KMS-11 (cell line): ENCODE measurements at regions not wholly inside any gene's neighbourhood (a gene's known extent, or its start where the extent isn't known, plus 50 kb on each side); places are given as distances from the start of the nearest gene placed in this dataset.

ENCODE experiments used
- H2AFZ ChIP-seq: fragments of 200-600 bp; sonication (generic); 2 replicates; pipeline ENCODE4 v1.6.1; 2016; ENCODE audit warnings: antibody characterized with exemption, mixed run types, low read depth
- H3K27ac ChIP-seq: fragments of 200-600 bp; sonication (generic); 2 replicates; pipeline ENCODE4 v1.6.1; 2016; ENCODE audit warnings: mild to moderate bottlenecking, mixed run types
- H3K27me3 ChIP-seq: fragments of 200-600 bp; sonication (generic); 2 replicates; pipeline ENCODE4 v1.6.1; 2017; ENCODE audit warnings: mild to moderate bottlenecking, low read depth, mixed run types, moderate library complexity; ENCODE audit not compliant: insufficient read depth
- H3K36me3 ChIP-seq: fragments of 200-600 bp; sonication (generic); 2 replicates; pipeline ENCODE4 v1.6.1; 2017; ENCODE audit warnings: mild to moderate bottlenecking, mixed run types; ENCODE audit not compliant: insufficient read depth
- H3K4me1 ChIP-seq: fragments of 200-600 bp; sonication (generic); 2 replicates; pipeline ENCODE4 v1.6.1; 2016; ENCODE audit warnings: mild to moderate bottlenecking, low read depth, mixed run types; ENCODE audit not compliant: poor library complexity, severe bottlenecking
- H3K4me2 ChIP-seq: fragments of 200-600 bp; sonication (generic); 2 replicates; pipeline ENCODE4 v1.7.0; 2016; ENCODE audit warnings: mild to moderate bottlenecking, mixed run types
- H3K4me3 ChIP-seq: fragments of 200-600 bp; sonication (generic); IDR thresholded peaks from 2 replicates; pipeline ENCODE4 v1.6.1; 2017; ENCODE audit warnings: low read depth, low read length, mixed read lengths; ENCODE audit not compliant: insufficient read depth
- H3K79me2 ChIP-seq: fragments of 200-600 bp; sonication (generic); 2 replicates; pipeline ENCODE4 v1.6.1; 2016; ENCODE audit warnings: low read depth, mixed run types; ENCODE audit not compliant: insufficient read depth
- H3K9ac ChIP-seq: fragments of 200-600 bp; sonication (generic); 2 replicates; pipeline ENCODE4 v1.6.1; 2016; ENCODE audit warnings: mild to moderate bottlenecking, mixed run types
- H4K20me1 ChIP-seq: fragments of 200-600 bp; sonication (generic); 2 replicates; pipeline ENCODE4 v1.6.1; 2016; ENCODE audit warnings: mild to moderate bottlenecking, mixed run types; ENCODE audit not compliant: insufficient read depth
- CTCF ChIP-seq: fragments of 200-600 bp; sonication (generic); conservative IDR thresholded peaks from 2 replicates; pipeline ENCODE4 v1.6.1; 2017; ENCODE audit warnings: low read depth, mild to moderate bottlenecking, antibody characterized with exemption, low read length, moderate library complexity, mixed read lengths

- Histone ChIP-seq H3K27ac (no peak overlapping the region), H3K9ac (no peak overlapping the region), H3K4me2 (no peak overlapping the region), H4K20me1 (no peaks in the 10 kb centered on the region), H3K27me3 (no peaks in the 10 kb centered on the region), H3K36me3 (no peaks in the 10 kb centered on the region), H3K79me2 (no peaks in the 10 kb centered on the region), H2AFZ (no peak overlapping the region), H3K4me3 (no peak overlapping the region), H3K4me1 (no peaks in the 10 kb centered on the region)
- TF ChIP-seq CTCF, result no peak
Observed at GRCh38 chr2:16612490-16612889, 53.1 kb downstream of the CYRIA start.

GRCh38 chr2:16609786-16610185 lies 55.8 kb downstream of the CYRIA start:
- Histone ChIP-seq H3K27ac (no peak overlapping the region), H3K36me3 (no peaks in the 10 kb centered on the region), H3K27me3 (no peaks in the 10 kb centered on the region), H2AFZ (no peak overlapping the region), H3K4me1 (no peaks in the 10 kb centered on the region), H3K4me3 (no peak overlapping the region), H3K4me2 (no peak overlapping the region), H3K79me2 (no peaks in the 10 kb centered on the region), H3K9ac (no peak overlapping the region), H4K20me1 (no peaks in the 10 kb centered on the region)
- TF ChIP-seq CTCF, result no peak

- Histone ChIP-seq H3K4me1 (no peaks in the 10 kb centered on the region), H3K27ac (peak overlapping the region; percentile 54), H3K27me3 (no peaks in the 10 kb centered on the region), H3K36me3 (no peaks in the 10 kb centered on the region), H3K9ac (peak overlapping the region; percentile 71), H4K20me1 (no peaks in the 10 kb centered on the region), H3K4me3 (no peak overlapping the region), H3K79me2 (no peaks in the 10 kb centered on the region), H2AFZ (peak overlapping the region; percentile 96), H3K4me2 (peak overlapping the region; percentile 68)
- TF ChIP-seq CTCF, result peak; percentile 90
Observed at GRCh38 chr2:16608661-16609643, 56.7 kb downstream of the CYRIA start.

GRCh38 chr2:16607301-16607700 lies 58.3 kb downstream of the CYRIA start:
- Histone ChIP-seq H3K4me3 (no peak overlapping the region), H3K27me3 (no peaks in the 10 kb centered on the region), H2AFZ (no peak overlapping the region), H3K4me2 (no peak overlapping the region), H3K36me3 (no peaks in the 10 kb centered on the region), H3K4me1 (no peaks in the 10 kb centered on the region), H3K79me2 (no peaks in the 10 kb centered on the region), H3K27ac (no peak overlapping the region), H4K20me1 (no peaks in the 10 kb centered on the region), H3K9ac (no peak overlapping the region)
- no peak for TF ChIP-seq CTCF
